Type B pancreatic cell (in vitro differentiated cells): ENCODE measurements at regions not wholly inside any gene's neighbourhood (a gene's known extent, or its start where the extent isn't known, plus 50 kb on each side); places are given as distances from the start of the nearest gene placed in this dataset.

Experiments
- DNase-seq: peaks from one replicate; pipeline ENCODE4 v3.0.0; 2021; ENCODE audit warnings: mixed read lengths; ENCODE audit not compliant: unreplicated experiment; ENCODE audit errors: extremely low spot score
- H3K27ac Mint-ChIP-seq: 2 replicates; pipeline ENCODE4 v1.8.0; 2021; ENCODE audit warnings: mild to moderate bottlenecking, mixed read lengths
- H3K27me3 Mint-ChIP-seq: 2 replicates; pipeline ENCODE4 v1.8.0; 2021; ENCODE audit warnings: mixed read lengths
- H3K36me3 Mint-ChIP-seq: 2 replicates; pipeline ENCODE4 v1.8.0; 2021; ENCODE audit warnings: mixed read lengths
- H3K4me1 Mint-ChIP-seq: one replicate; pipeline ENCODE4 v1.8.0; 2021; ENCODE audit warnings: mixed read lengths; ENCODE audit not compliant: unreplicated experiment
- H3K4me3 Mint-ChIP-seq: 2 replicates; pipeline ENCODE4 v1.8.0; 2021; ENCODE audit warnings: mild to moderate bottlenecking, mixed read lengths
- H3K9me3 Mint-ChIP-seq: 2 replicates; pipeline ENCODE4 v1.8.0; 2021; ENCODE audit warnings: mixed read lengths
- CTCF ChIP-seq: fragments of 200-600 bp; sonication (generic); conservative IDR thresholded peaks from 2 replicates; pipeline ENCODE4 v1.5.0; 2021; ENCODE audit warnings: antibody characterized with exemption, mild to moderate bottlenecking

DNA sequence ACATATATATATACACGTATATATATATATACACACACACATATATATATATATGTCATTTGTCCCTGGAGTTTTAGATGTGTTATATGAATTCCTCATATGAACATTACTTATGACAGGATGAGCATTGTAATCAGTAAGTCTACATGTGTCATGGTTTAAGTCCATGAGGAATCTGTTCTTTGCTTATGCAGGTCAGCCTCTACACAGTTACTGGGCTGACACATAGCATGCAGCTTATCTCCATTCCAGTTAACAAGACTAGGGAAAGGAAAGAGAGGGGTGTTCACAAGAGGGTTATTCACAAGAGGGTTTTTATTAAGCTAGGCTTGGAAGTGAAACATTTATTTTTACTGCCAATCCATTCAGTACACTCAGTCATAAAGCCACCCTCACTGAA is 226.7 kb downstream of the SNX13 start:
- TF ChIP-seq CTCF: no peak
- Mint-ChIP-seq H3K4me3 (no peak overlapping the region), H3K4me1 (peaks cover 14% of the 10 kb centered on the region), H3K27ac (no peak overlapping the region), H3K27me3 (peaks cover 4% of the 10 kb centered on the region), H3K36me3 (no peaks in the 10 kb centered on the region), H3K9me3 (no peaks in the 10 kb centered on the region)
- DNase-seq: no peak

GRCh38 chr7:17716816-17717215 is 223.5 kb downstream of the SNX13 start:
- no peak for TF ChIP-seq CTCF
- Mint-ChIP-seq H3K36me3 (no peaks in the 10 kb centered on the region), H3K27me3 (no peaks in the 10 kb centered on the region), H3K27ac (no peak overlapping the region), H3K4me1 (peaks cover 14% of the 10 kb centered on the region), H3K9me3 (no peaks in the 10 kb centered on the region), H3K4me3 (no peak overlapping the region)
- no peak for DNase-seq

GRCh38 chr7:17719998-17720397 is 220.3 kb downstream of the SNX13 start:
- no peak overlapping the region for H3K27ac Mint-ChIP-seq
- H3K9me3 Mint-ChIP-seq: no peaks in the 10 kb centered on the region
- H3K36me3 Mint-ChIP-seq: no peaks in the 10 kb centered on the region
- no peak for DNase-seq
- H3K4me3 Mint-ChIP-seq: no peak overlapping the region
- TF ChIP-seq CTCF: no peak
- H3K4me1 Mint-ChIP-seq: peaks cover 14% of the 10 kb centered on the region
- no peaks in the 10 kb centered on the region for H3K27me3 Mint-ChIP-seq

GRCh38 chr7:17721736-17722285 is 218.5 kb downstream of the SNX13 start:
- H3K4me1 Mint-ChIP-seq: peaks cover 9% of the 10 kb centered on the region
- no peaks in the 10 kb centered on the region for H3K27me3 Mint-ChIP-seq
- H3K27ac Mint-ChIP-seq: no peak overlapping the region
- DNase-seq: no peak
- H3K9me3 Mint-ChIP-seq: no peaks in the 10 kb centered on the region
- H3K4me3 Mint-ChIP-seq: no peak overlapping the region
- TF ChIP-seq CTCF: no peak
- H3K36me3 Mint-ChIP-seq: no peaks in the 10 kb centered on the region

DNA sequence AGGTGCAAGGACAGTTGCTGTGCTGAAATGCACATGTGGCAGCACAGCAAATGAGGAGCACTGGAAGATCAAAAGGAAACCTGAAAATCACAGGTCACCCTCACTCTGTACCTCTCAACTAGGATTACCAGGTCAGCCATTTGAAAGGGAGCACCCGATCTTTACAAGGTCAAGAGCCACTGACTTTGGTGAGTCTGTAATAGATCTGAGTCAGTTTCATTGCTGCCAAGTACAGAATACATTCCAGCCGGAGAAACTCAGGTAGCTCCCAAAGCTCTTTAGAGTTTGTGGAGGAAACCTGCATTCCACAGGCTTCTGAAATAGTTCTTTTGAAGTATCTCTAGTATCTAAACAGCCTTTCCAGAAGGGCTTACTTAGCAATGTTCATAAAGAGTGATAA is 217.5 kb downstream of the SNX13 start:
- TF ChIP-seq CTCF: no peak
- DNase-seq: no peak
- H3K4me1 Mint-ChIP-seq: no peaks in the 10 kb centered on the region
- no peaks in the 10 kb centered on the region for H3K36me3 Mint-ChIP-seq
- no peaks in the 10 kb centered on the region for H3K27me3 Mint-ChIP-seq
- H3K27ac Mint-ChIP-seq: no peak overlapping the region
- H3K9me3 Mint-ChIP-seq: no peaks in the 10 kb centered on the region
- H3K4me3 Mint-ChIP-seq: no peak overlapping the region

GRCh38 chr7:17725821-17726220 is 214.5 kb downstream of the SNX13 start:
- TF ChIP-seq CTCF: no peak
- no peak overlapping the region for H3K4me3 Mint-ChIP-seq
- no peaks in the 10 kb centered on the region for H3K27me3 Mint-ChIP-seq
- H3K4me1 Mint-ChIP-seq: no peaks in the 10 kb centered on the region
- H3K9me3 Mint-ChIP-seq: no peaks in the 10 kb centered on the region
- no peak for DNase-seq
- no peaks in the 10 kb centered on the region for H3K36me3 Mint-ChIP-seq
- H3K27ac Mint-ChIP-seq: no peak overlapping the region
